GM12873 (cell line): ENCODE measurements at regions not wholly inside any gene's neighbourhood (a gene's known extent, or its start where the extent isn't known, plus 50 kb on each side); places are given as distances from the start of the nearest gene placed in this dataset.

Experiments used
- CTCF ChIP-seq: IDR thresholded peaks from 2 replicates; pipeline ENCODE4 v1.5.1; 2012; ENCODE audit warnings: low read depth, mild to moderate bottlenecking, moderate library complexity, low read length, control low read depth; ENCODE audit not compliant: insufficient read depth; ENCODE audit errors: missing control alignments

DNA sequence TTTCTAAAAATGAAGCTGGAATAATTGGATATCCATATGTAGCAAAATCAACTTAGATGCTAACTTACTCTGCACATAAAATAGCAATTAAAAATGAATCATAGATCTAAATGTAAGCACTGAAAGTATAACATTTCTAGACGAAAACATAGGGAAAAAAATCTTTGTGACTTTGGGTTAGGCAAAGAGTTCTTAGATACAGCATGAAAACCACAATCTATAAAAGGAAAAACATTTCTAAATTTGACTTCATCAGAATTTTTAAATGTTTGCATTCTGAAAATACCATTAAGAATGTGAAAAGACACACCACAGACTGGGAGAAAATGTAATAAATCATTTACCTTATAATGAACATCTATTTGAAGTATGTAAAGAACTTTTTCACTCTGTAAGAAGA is 128.8 kb downstream of the APIP start:
- no peak for TF ChIP-seq CTCF

DNA sequence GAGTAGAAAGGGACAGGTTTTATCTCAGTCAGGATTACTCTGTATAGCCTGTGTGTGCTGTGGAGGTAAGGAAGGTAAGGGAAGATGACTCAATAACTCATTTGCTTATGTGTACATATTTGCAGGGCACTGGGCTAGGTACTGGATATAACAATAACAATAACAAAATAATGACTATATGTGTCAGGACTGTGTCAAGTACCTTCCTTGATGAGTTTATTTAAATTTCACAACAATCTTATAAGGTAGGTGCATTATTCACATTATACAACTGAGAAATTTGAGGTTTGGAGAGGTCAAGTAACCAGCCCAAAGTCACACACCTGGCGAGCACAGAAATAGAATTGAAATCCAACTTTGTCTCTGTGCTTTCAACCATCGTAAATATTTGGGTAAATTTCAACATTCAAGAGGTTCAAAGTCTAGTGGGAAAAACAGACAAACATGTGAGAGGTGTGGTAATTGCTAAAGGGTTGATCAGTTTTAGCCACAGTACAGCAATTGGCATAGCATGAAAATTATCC is 131.8 kb downstream of the APIP start:
- no peak for TF ChIP-seq CTCF

- no peak for TF ChIP-seq CTCF
Measured at GRCh38 chr11:34783816-34784317, 132.3 kb downstream of the APIP start.

GRCh38 chr11:34775417-34775888 is 140.7 kb downstream of the APIP start:
- TF ChIP-seq CTCF = no peak

- no peak for TF ChIP-seq CTCF
Measured at GRCh38 chr11:34774604-34775003, 141.6 kb downstream of the APIP start.

DNA sequence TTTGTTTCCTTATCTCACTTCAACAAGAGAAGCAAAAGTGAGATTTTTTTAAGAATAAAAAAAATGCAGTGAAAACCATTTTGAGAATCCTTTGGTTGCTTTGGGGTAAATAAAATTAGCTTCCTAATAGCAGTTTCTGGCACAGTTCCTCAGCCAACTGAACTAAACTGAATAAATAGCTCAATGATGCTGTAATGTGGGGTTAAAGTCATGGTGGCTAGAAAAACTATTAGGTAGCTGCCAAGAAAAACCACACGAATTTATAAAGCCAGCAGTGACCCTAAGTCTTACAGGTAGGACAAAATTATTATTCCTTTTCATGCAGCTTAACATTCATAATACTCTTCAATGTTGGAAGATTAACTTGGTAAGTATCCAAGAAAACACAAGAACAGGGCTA is 142.4 kb downstream of the APIP start:
- no peak for TF ChIP-seq CTCF

- TF ChIP-seq CTCF = no peak
Measured at GRCh38 chr11:34773211-34773610, 143.0 kb downstream of the APIP start.
